ENCODE measurements at regions not wholly inside any gene's neighbourhood (a gene's known extent, or its start where the extent isn't known, plus 50 kb on each side); places are given as distances from the start of the nearest gene placed in this dataset.

DNA sequence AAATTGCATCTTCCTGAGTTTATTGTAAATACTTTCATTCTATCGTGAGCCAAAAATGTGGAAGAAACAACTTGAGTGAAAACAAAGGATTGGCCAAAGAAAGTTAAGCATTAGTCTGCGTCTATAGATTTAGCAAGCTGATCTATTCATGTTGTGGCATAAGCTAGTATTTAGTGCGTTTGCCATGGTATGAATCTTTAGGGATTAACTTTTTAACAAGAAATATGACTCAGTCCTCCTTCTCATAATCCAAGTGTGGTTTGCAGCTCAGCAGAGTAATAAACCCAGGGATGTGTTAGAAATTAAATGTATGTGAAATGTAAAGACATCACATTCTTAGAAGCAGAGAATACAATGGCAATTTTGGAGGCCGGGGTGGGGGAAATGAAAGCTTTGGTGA, 1110.9 kb downstream of the NLGN4X start:
- no peak for TF ChIP-seq FOXA3 (CRISPR knock-in tag; conservative IDR thresholded peaks at IDR 0.05 in 1 of 2, IDR thresholded peaks at IDR 0.05 in 1 of 2)
- TF ChIP-seq, protein P1, sequence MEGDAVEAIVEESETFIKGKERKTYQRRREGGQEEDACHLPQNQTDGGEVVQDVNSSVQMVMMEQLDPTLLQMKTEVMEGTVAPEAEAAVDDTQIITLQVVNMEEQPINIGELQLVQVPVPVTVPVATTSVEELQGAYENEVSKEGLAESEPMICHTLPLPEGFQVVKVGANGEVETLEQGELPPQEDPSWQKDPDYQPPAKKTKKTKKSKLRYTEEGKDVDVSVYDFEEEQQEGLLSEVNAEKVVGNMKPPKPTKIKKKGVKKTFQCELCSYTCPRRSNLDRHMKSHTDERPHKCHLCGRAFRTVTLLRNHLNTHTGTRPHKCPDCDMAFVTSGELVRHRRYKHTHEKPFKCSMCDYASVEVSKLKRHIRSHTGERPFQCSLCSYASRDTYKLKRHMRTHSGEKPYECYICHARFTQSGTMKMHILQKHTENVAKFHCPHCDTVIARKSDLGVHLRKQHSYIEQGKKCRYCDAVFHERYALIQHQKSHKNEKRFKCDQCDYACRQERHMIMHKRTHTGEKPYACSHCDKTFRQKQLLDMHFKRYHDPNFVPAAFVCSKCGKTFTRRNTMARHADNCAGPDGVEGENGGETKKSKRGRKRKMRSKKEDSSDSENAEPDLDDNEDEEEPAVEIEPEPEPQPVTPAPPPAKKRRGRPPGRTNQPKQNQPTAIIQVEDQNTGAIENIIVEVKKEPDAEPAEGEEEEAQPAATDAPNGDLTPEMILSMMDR (IDR thresholded peaks at IDR 0.05 in 2 of 3, conservative IDR thresholded peaks at IDR 0.05 in 1 of 3; ENCODE audit: insufficient read depth in 2 of 3, low read depth in 1 of 3, low read length in 3 of 3): no peak
